ENCODE measurements at regions not wholly inside any gene's neighbourhood (a gene's known extent, or its start where the extent isn't known, plus 50 kb on each side); places are given as distances from the start of the nearest gene placed in this dataset.
A peak's percentile ranks its signal among the peaks of the same experiment; 100 is the strongest.
"Not testable (repeated sequence)": the region's sequence is repeated elsewhere in the genome, so short reads cannot be mapped to it uniquely, and the experiment has no call there.

GRCh38 chr7:130804220-130804619 lies 70.2 kb upstream of the KLF14 start:
- no peak overlapping the region for H3K4me3 ChIP-seq
- no peak for DNase-seq
- no peaks in the 10 kb centered on the region for H3K36me3 ChIP-seq
- H3K27ac ChIP-seq, result no peak overlapping the region
- intact Hi-C loops (cut with DNase I; ENCODE audit: low total_unique reads), result no loop called here
- no peak for TF ChIP-seq CTCF (IDR thresholded peaks at IDR 0.05)
- no peaks in the 10 kb centered on the region for H3K9me3 ChIP-seq
- H3K4me1 ChIP-seq, result no peaks in the 10 kb centered on the region
- H3K27me3 ChIP-seq, result peaks cover 0 to 7% of the 10 kb centered on the region in 2 donors

- DNase-seq; H3K27ac ChIP-seq; intact Hi-C loops (cut with DNase I; ENCODE audit: low total_unique reads); H3K27me3 ChIP-seq; H3K9me3 ChIP-seq; H3K4me3 ChIP-seq; H3K36me3 ChIP-seq; H3K4me1 ChIP-seq: not testable (repeated sequence)
Observed at GRCh38 chr7:130812819-130813218, 78.8 kb upstream of the KLF14 start.

- Histone ChIP-seq H3K27ac (no peak overlapping the region), H3K36me3 (no peaks in the 10 kb centered on the region), H3K4me3 (no peak overlapping the region), H3K27me3 (no peaks in the 10 kb centered on the region), H3K9me3 (no peaks in the 10 kb centered on the region), H3K4me1 (no peaks in the 10 kb centered on the region)
- peak in 1 of 2 experiments; percentile 18 for TF ChIP-seq CTCF (IDR thresholded peaks at IDR 0.05)
- intact Hi-C loops (cut with DNase I; ENCODE audit: low total_unique reads), result no loop called here
- no peak for DNase-seq
Observed at GRCh38 chr7:130814778-130815335, 80.8 kb upstream of the KLF14 start.

GRCh38 chr7:130818056-130818455 lies 84.0 kb upstream of the KLF14 start:
- Histone ChIP-seq H3K36me3 (no peaks in the 10 kb centered on the region), H3K9me3 (no peaks in the 10 kb centered on the region)

GRCh38 chr7:130821864-130822263 lies 87.9 kb upstream of the KLF14 start:
- no peak overlapping the region for H3K4me3 ChIP-seq
- no peak overlapping the region for H3K27ac ChIP-seq
- H3K36me3 ChIP-seq, result no peaks in the 10 kb centered on the region
- peaks cover 0 to 17% (median 7%) of the 10 kb centered on the region in 3 donors for H3K9me3 ChIP-seq
- no peak for TF ChIP-seq CTCF (IDR thresholded peaks at IDR 0.05)
- H3K27me3 ChIP-seq, result no peaks in the 10 kb centered on the region
- intact Hi-C loops (cut with DNase I; ENCODE audit: low total_unique reads), result no loop called here
- DNase-seq, result no peak
- H3K4me1 ChIP-seq, result no peaks in the 10 kb centered on the region

More at GRCh38 chr7:130818056-130818455, 84.0 kb upstream of the KLF14 start:
- Histone ChIP-seq H3K4me3 (no peak overlapping the region), H3K4me1 (no peaks in the 10 kb centered on the region), H3K27ac (no peak overlapping the region), H3K27me3 (no peaks in the 10 kb centered on the region)
- intact Hi-C loops (cut with DNase I; ENCODE audit: low total_unique reads), result no loop called here
- TF ChIP-seq CTCF (IDR thresholded peaks at IDR 0.05), result no peak
- DNase-seq, result no peak

- Histone ChIP-seq H3K4me3 (no peak overlapping the region), H3K36me3 (no peaks in the 10 kb centered on the region), H3K27me3 (no peaks in the 10 kb centered on the region), H3K27ac (no peak overlapping the region), H3K9me3 (peaks cover 0 to 23% (median 13%) of the 10 kb centered on the region in 3 donors), H3K4me1 (no peaks in the 10 kb centered on the region)
- TF ChIP-seq CTCF (IDR thresholded peaks at IDR 0.05), result no peak
- no peak for DNase-seq
- intact Hi-C loops (cut with DNase I; ENCODE audit: low total_unique reads), result no loop called here
Observed at GRCh38 chr7:130822642-130823041, 88.6 kb upstream of the KLF14 start.
